Heart right ventricle (tissue), 16 donors: ENCODE measurements at regions not wholly inside any gene's neighbourhood (a gene's known extent, or its start where the extent isn't known, plus 50 kb on each side); places are given as distances from the start of the nearest gene placed in this dataset.

Experiments used
- ATAC-seq, 8 donors: fragments of 200-7000 bp; cut with Tn5 transposase; one replicate each; pipeline ENCODE4 v1.9.1; 2020; ENCODE audit warnings: mild to moderate bottlenecking in 8 of 8, moderate library complexity in 8 of 8, moderate number of reproducible peaks in 1 of 8
- DNase-seq, 2 donors: peaks; one replicate each; pipeline ENCODE4 v3.0.0-alpha.2; 2020
- H3K27ac ChIP-seq, 10 donors: fragments of 200-600 bp; sonication (generic) in 2 of 10; one replicate each; pipeline versions ENCODE4 v1.5.0 to v1.8.0; 2020 to 2022; ENCODE audit warnings: mild to moderate bottlenecking in 3 of 10
- H3K27me3 ChIP-seq, 7 donors: fragments of 200-600 bp; one replicate each; pipeline ENCODE4 v1.8.0; 2021 to 2022; ENCODE audit warnings: mild to moderate bottlenecking in 2 of 7
- H3K36me3 ChIP-seq, 9 donors: fragments of 200-600 bp; sonication (generic) in 1 of 9; one replicate each; pipeline versions ENCODE4 v1.5.0 to v1.8.0; 2020 to 2022; ENCODE audit warnings: mild to moderate bottlenecking in 2 of 9
- H3K4me1 ChIP-seq, 9 donors: fragments of 200-600 bp; sonication (generic) in 1 of 9; one replicate each; pipeline versions ENCODE4 v1.5.0 to v1.8.0; 2020 to 2022; ENCODE audit warnings: mild to moderate bottlenecking in 4 of 9
- H3K4me3 ChIP-seq, 10 donors: fragments of 200-600 bp; sonication (generic) in 2 of 10; one replicate each; pipeline versions ENCODE4 v1.5.0 to v1.8.0; 2020 to 2022; ENCODE audit warnings: mild to moderate bottlenecking in 7 of 10, moderate library complexity in 2 of 10
- H3K9me3 ChIP-seq, 11 donors: fragments of 200-600 bp in 10 of 11; sonication (generic) in 2 of 11; one replicate each; pipeline versions ENCODE4 v1.5.0 to v1.8.0; 2013 to 2022; ENCODE audit warnings: mild to moderate bottlenecking in 2 of 11, control low read depth in 1 of 11, moderate library complexity in 1 of 11
- WGBS, 2 donors: extraction: QIAGEN DNeasy Blood & Tissue Kit; methylation state at CpG; one replicate each; pipeline ENCODE4 v1.1.7; 2013; ENCODE audit warnings: inconsistent platforms in 1 of 2; 5-methylcytosine and 5-hydroxymethylcytosine counted together
- intact Hi-C, 10 donors: fragments of 100-400 bp; cut with DNase I; formaldehyde crosslinking; loops; one replicate each; pipeline versions ENCODE4 v1.11.1 to v1.14.2; 2022
- TF ChIP-seq, protein P1 (sequence below), 9 donors: fragments of 200-600 bp; sonication (generic) in 2 of 9; IDR thresholded peaks; one replicate each; pipeline versions ENCODE4 v1.5.0 to v1.8.0; 2021 to 2022; ENCODE audit warnings: antibody characterized with exemption in 9 of 9, mild to moderate bottlenecking in 5 of 9, moderate library complexity in 1 of 9
- donor health status: Arrhythmogenic right ventricular cardiomyopathy.
- donor health status: ischemic (EF 13 %, LVEDD 7.1; RV severe dilation, severe dysfunction).
- donor health status: healthy with polysubstance abuse.
- donor health status: DM: no; HTN: yes; CAD: no.
- donor health status: DM: no; HTN: no; CAD: no.
- donor health status: ischemic (EF 25% LVEDD 6.9; RV normal size, moderate dysfunction).
- donor health status: ischemic (EF 25% LVEDD 5.7; RV mildly dilated, moderate dysfunction).
- donor health status: healthy.
- donor health status: DM: yes; HTN: yes; CAD: no.
- donor health status: Ischemic cardiomyopathy.
- donor health status: ischemic (EF 35%, LVEDD 5.7; RV mildly dilated, moderate dysfunction).
- donor health status: nonischemic (EF 11% LVEDD 7.7; RV severe dilation, severe dysfunction).
- donor health status: DM: yes; HTN: yes; CAD: no.
- donor health status: PGD.
- donor health status: ischemic (EF 29% LVEDD 5.4; RV normal size, mild dysfunction).
- donor health status: nonischemic (EF 23%, LVEDD 6.1; RV moderate dilation, normal function).

DNA sequence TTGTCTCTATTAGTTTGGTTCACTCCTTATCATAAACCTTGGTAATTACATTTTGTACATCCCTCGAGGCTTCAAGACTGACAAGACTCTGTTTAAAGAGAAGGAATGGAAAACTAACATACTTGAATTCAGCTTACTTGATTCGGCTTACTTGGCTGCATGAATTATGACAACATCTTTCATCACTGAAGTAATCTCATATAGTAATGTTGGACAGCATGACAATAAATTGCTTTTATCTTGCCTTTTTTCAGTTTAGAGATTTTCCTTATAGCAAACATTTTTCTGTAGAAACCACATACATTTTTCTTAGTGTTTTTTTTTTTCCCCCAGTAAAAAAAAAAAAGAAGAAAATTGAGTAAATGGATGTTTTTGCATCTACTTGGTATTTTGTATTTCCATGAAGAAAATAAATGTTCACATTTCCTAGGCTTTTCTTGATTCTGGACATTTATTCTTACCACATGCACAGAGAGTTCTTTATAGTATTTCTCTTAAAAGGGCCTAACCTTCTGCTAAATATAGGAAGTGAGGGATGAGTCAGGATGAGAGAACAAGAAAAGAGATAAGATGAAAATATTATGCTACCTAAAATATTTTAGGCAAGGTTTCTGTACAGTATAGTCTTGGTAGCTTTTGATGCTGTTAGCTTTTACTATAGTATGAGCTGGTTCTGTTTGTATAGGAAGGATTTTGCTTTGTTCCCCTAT, 101.0 kb upstream of the HDGFL1 start:
- Histone ChIP-seq H3K27me3 (no peaks in the 10 kb centered on the region), H3K27ac (no peak overlapping the region), H3K4me1 (peaks cover 0 to 48% (median 25%) of the 10 kb centered on the region in 9 donors), H3K4me3 (no peak overlapping the region), H3K36me3 (no peaks in the 10 kb centered on the region), H3K9me3 (peaks cover 0 to 3% (median 0%) of the 10 kb centered on the region in 11 donors)
- DNase-seq (no peak), ATAC-seq (no peak)
- TF ChIP-seq, protein P1, sequence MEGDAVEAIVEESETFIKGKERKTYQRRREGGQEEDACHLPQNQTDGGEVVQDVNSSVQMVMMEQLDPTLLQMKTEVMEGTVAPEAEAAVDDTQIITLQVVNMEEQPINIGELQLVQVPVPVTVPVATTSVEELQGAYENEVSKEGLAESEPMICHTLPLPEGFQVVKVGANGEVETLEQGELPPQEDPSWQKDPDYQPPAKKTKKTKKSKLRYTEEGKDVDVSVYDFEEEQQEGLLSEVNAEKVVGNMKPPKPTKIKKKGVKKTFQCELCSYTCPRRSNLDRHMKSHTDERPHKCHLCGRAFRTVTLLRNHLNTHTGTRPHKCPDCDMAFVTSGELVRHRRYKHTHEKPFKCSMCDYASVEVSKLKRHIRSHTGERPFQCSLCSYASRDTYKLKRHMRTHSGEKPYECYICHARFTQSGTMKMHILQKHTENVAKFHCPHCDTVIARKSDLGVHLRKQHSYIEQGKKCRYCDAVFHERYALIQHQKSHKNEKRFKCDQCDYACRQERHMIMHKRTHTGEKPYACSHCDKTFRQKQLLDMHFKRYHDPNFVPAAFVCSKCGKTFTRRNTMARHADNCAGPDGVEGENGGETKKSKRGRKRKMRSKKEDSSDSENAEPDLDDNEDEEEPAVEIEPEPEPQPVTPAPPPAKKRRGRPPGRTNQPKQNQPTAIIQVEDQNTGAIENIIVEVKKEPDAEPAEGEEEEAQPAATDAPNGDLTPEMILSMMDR (IDR thresholded peaks at IDR 0.05): no peak
- 33 to 45% methylated on average over 2 of the region's 2 CpGs for WGBS, 2 donors
- intact Hi-C loops: no loop called here

DNA sequence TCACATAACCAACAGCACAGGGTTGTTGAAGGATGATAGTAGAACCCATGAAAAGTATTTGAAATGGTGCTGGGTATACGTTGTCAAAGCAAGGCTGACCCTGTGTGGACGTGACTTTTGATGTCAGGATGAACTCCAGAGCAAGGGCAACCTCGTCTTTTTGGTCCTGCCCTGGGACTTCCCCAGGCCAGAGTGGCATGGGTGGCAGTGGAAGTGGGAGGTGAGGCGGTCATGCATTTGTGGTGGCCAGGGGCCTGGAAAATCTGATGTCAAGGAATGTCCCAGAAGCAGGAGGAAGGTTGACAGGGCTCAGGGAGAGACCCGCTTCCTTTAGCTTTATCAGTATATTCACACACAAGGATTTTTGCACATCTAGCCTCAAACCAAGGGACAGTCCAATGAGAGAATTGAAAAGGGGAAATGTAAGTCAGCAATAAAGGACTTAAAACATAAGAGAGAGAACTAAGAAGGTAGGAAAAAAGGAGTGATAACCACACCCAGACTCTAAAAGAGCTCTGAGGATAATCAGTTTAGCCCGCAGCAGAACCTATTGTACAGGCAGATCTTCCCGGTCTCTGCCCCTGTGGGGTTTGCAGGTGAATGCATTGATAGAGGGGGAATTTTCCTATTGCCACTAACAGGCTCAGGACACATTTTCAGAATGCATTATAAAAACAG, 98.8 kb upstream of the HDGFL1 start:
- intact Hi-C loops: loop anchor here in 1 of 10 donors (5.0 kb wide), 1 partner anchor 147 kb away; no protein-coding TSS in a partner anchor
- Histone ChIP-seq H3K4me1 (peaks cover 0 to 48% (median 25%) of the 10 kb centered on the region in 9 donors), H3K36me3 (no peaks in the 10 kb centered on the region), H3K27me3 (no peaks in the 10 kb centered on the region), H3K4me3 (peak overlapping the region in 2 of 10 donors; percentile 17), H3K9me3 (no peaks in the 10 kb centered on the region), H3K27ac (peak overlapping the region in 9 of 10 donors; percentile 0 to 80 (median 45))
- TF ChIP-seq, protein P1 (IDR thresholded peaks at IDR 0.05): no peak
- ATAC-seq (peak in 4 of 8 donors; percentile 21 to 47 (median 36)), DNase-seq (no peak)
- 39 to 46% methylated on average over 7 of the region's 7 CpGs for WGBS, 2 donors

DNA sequence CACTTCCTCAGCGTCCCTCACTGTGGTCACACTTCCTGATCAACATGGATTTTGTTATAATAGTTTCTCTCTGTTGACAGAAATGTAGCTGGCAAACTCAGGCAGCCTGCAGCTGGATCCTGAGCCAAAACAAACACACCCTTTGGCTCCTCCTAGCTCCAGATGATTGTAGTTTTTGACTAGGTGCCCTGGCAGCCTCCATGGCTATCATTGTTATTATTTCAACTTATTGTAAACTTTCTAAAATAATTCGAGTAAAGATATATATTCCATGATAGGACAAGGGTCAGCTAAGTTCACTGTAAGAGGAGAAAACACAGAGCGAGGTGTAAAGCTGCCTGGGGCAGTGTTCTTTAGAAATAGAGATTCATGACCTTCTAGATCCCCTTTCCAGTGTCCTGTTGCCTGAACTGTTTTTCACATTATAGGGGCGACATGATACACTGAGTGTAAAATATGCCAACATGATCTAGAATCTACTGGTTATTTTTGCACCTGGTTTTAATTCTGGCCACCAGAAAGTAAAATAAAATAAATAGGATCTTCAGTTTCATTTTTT, 98.2 kb upstream of the HDGFL1 start:
- peak; percentile 85 to 93 (median 90) for ATAC-seq
- Histone ChIP-seq H3K27ac (peak overlapping the region in 9 of 10 donors; percentile 10 to 80 (median 48)), H3K4me3 (peak overlapping the region in 2 of 10 donors; percentile 17), H3K9me3 (no peaks in the 10 kb centered on the region), H3K27me3 (no peaks in the 10 kb centered on the region), H3K4me1 (peaks cover 0 to 48% (median 25%) of the 10 kb centered on the region in 9 donors), H3K36me3 (no peaks in the 10 kb centered on the region)
- intact Hi-C loops: loop anchor here in 1 of 10 donors (5.0 kb wide), 1 partner anchor 146 kb away; no protein-coding TSS in a partner anchor
- peak in 1 of 2 donors; percentile 72 for DNase-seq
- TF ChIP-seq, protein P1 (IDR thresholded peaks at IDR 0.05): peak in 7 of 9 donors; percentile 11 to 63 (median 27)
- 5 to 12% methylated on average over 4 of the region's 4 CpGs for WGBS, 2 donors

DNA sequence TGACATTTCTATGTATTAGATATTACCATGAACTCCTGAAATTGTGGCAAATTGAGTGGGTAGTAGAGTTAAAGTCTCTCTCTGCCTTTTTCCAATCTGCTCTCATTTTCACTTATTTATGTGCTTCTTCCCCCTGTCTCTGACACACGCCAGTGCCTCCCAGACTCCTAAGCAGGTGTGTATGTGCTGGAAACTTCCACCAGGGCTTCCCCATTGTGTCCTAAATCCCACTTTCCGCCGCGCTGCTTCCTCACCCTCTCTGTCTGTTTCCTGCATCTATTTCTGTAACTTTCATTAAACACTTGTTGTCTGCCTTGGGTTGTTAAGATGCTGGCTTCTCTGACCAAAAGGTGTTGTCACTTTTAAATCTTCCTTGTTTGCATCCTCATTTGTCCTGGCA, 97.6 kb upstream of the HDGFL1 start:
- peak overlapping the region in 2 of 10 donors; percentile 17 for H3K4me3 ChIP-seq
- no peak for DNase-seq
- H3K9me3 ChIP-seq: no peaks in the 10 kb centered on the region
- no peaks in the 10 kb centered on the region for H3K36me3 ChIP-seq
- ATAC-seq: peak in 3 of 8 donors; percentile 25 to 48 (median 47)
- peak overlapping the region in 7 of 10 donors; percentile 11 to 80 (median 46) for H3K27ac ChIP-seq
- H3K4me1 ChIP-seq: peaks cover 0 to 51% (median 25%) of the 10 kb centered on the region in 9 donors
- 51 to 66% methylated on average over 4 of the region's 4 CpGs for WGBS, 2 donors
- intact Hi-C loops: loop anchor here in 1 of 10 donors (5.0 kb wide), 1 partner anchor 146 kb away; no protein-coding TSS in a partner anchor
- no peaks in the 10 kb centered on the region for H3K27me3 ChIP-seq
- TF ChIP-seq, protein P1 (IDR thresholded peaks at IDR 0.05): no peak
